SK-N-SH treated with all-trans-retinoic acid at 6 μM for 48 hours (cell line): ENCODE measurements at regions not wholly inside any gene's neighbourhood (a gene's known extent, or its start where the extent isn't known, plus 50 kb on each side); places are given as distances from the start of the nearest gene placed in this dataset.

Experiments
- ATAC-seq: fragments of 200-7000 bp; cut with Tn5 transposase; 3 replicates; pipeline ENCODE4 v1.9.1; 2020; ENCODE audit warnings: mild to moderate bottlenecking, moderate library complexity
- ARNTL ChIP-seq: fragments of 450-650 bp; formaldehyde crosslinking; IDR thresholded peaks from 2 replicates; pipeline ENCODE4 v1.5.0; 2020; ENCODE audit warnings: low read depth, mild to moderate bottlenecking, moderate library complexity, borderline replicate concordance
- BACH2 ChIP-seq: fragments of 250-450 bp; sonication (Bioruptor Pico); IDR thresholded peaks from 2 replicates; pipeline ENCODE4 v1.9.0; 2021; ENCODE audit warnings: mild to moderate bottlenecking, borderline replicate concordance
- CSDC2 ChIP-seq: fragments of 250-450 bp; sonication (Bioruptor Pico); IDR thresholded peaks from 2 replicates; pipeline ENCODE4 v1.5.0; 2020; ENCODE audit warnings: mild to moderate bottlenecking, moderate library complexity
- ESRRG ChIP-seq: fragments of 250-450 bp; sonication (Bioruptor Pico); IDR thresholded peaks from 2 replicates; pipeline ENCODE4 v1.6.1; 2021; ENCODE audit warnings: mild to moderate bottlenecking
- GLIS3 ChIP-seq: fragments of 250-450 bp; sonication (Bioruptor Pico); IDR thresholded peaks from 2 replicates; pipeline ENCODE4 v1.5.0; 2020; ENCODE audit warnings: mild to moderate bottlenecking, moderate library complexity
- ISL1 ChIP-seq: fragments of 250-450 bp; sonication (Bioruptor Pico); IDR thresholded peaks from 2 replicates; pipeline ENCODE4 v2.1.2; 2022; ENCODE audit warnings: mild to moderate bottlenecking, moderate library complexity
- OSR1 ChIP-seq: fragments of 250-450 bp; sonication (Bioruptor Pico); IDR thresholded peaks from 2 replicates; pipeline ENCODE4 v1.8.0; 2022; ENCODE audit warnings: moderate library complexity, mild to moderate bottlenecking, inconsistent platforms
- RARB ChIP-seq: fragments of 250-450 bp; sonication (Bioruptor Pico); IDR thresholded peaks from 2 replicates; pipeline ENCODE4 v1.8.0; 2021; ENCODE audit warnings: mild to moderate bottlenecking, moderate library complexity
- TCF4 ChIP-seq: fragments of 250-450 bp; sonication (Bioruptor Pico); IDR thresholded peaks from 2 replicates; pipeline ENCODE4 v1.8.0; 2021; ENCODE audit warnings: mild to moderate bottlenecking, moderate library complexity, borderline replicate concordance
- TOX ChIP-seq: fragments of 250-450 bp; sonication (Bioruptor Pico); IDR thresholded peaks from 2 replicates; pipeline ENCODE4 v1.8.0; 2021; ENCODE audit warnings: mild to moderate bottlenecking, moderate library complexity, borderline replicate concordance
- ZC3H10 ChIP-seq: fragments of 250-450 bp; sonication (Bioruptor Pico); IDR thresholded peaks from 2 replicates; pipeline ENCODE4 v1.5.1; 2021; ENCODE audit warnings: mild to moderate bottlenecking, moderate library complexity
- ZFP3 ChIP-seq: fragments of 250-450 bp; sonication (Bioruptor Pico); IDR thresholded peaks from 2 replicates; pipeline ENCODE4 v1.5.0; 2020; ENCODE audit warnings: mild to moderate bottlenecking, moderate library complexity
- ZFP30 ChIP-seq: fragments of 450-650 bp; formaldehyde crosslinking; IDR thresholded peaks from 2 replicates; pipeline ENCODE4 v1.5.0; 2022; ENCODE audit warnings: mild to moderate bottlenecking, moderate library complexity
- ZNF565 ChIP-seq: fragments of 450-650 bp; formaldehyde crosslinking; conservative IDR thresholded peaks from 2 replicates; pipeline ENCODE4 v1.5.0; 2020; ENCODE audit warnings: low read depth, mild to moderate bottlenecking, moderate library complexity
- ZNF70 ChIP-seq: fragments of 450-650 bp; formaldehyde crosslinking; IDR thresholded peaks from 2 replicates; pipeline ENCODE4 v1.5.0; 2020; ENCODE audit warnings: mild to moderate bottlenecking, moderate library complexity
- ZNF8 ChIP-seq: fragments of 450-650 bp; formaldehyde crosslinking; IDR thresholded peaks from 2 replicates; pipeline ENCODE4 v1.5.0; 2020; ENCODE audit warnings: mild to moderate bottlenecking, moderate library complexity
- TF ChIP-seq, protein P1 (sequence below): fragments of 250-450 bp; sonication (Bioruptor Pico); IDR thresholded peaks from 2 replicates; pipeline ENCODE4 v1.5.1; 2021; ENCODE audit warnings: mild to moderate bottlenecking, moderate library complexity
- TF ChIP-seq, protein P2 (sequence below): fragments of 250-450 bp; sonication (Bioruptor Pico); IDR thresholded peaks from 2 replicates; pipeline ENCODE4 v1.5.1; 2020; ENCODE audit warnings: low read depth, mild to moderate bottlenecking, moderate library complexity
- TF ChIP-seq, protein P3 (sequence below): fragments of 250-450 bp; sonication (Bioruptor Pico); IDR thresholded peaks from 2 replicates; pipeline ENCODE4 v1.5.0; 2020; ENCODE audit warnings: mild to moderate bottlenecking, moderate library complexity
- TF ChIP-seq, protein P4 (sequence below): fragments of 250-450 bp; sonication (Bioruptor Pico); IDR thresholded peaks from 2 replicates; pipeline ENCODE4 v1.8.0; 2021; ENCODE audit warnings: low read depth, mild to moderate bottlenecking, moderate library complexity, borderline replicate concordance
- TF ChIP-seq, protein P5 (sequence below): fragments of 250-450 bp; sonication (Bioruptor Pico); IDR thresholded peaks from 2 replicates; pipeline ENCODE4 v1.8.0; 2020; ENCODE audit warnings: mild to moderate bottlenecking, moderate library complexity, borderline replicate concordance

DNA sequence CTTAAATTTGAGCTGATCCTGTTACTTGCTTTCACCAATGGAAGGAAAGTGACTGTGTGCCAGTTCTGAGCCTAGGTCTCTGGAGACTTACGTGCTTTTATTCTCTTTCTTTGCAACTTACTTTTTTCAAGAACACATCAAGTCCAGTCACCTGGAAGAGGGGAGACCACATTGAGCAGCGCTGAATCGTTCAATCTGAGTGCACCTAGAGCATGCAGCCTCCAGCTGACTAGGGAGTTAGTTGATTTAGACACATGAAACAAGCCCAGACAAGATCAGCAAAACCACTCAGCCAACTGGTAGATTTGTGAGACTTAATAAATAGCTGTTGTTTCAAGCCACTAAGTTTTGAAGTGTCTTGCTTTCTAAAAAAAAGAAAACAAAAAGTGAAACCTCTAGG, 1014.8 kb upstream of the FBXO33 start:
- TF ChIP-seq ZNF70 (no peak), BACH2 (no peak), ZC3H10 (CRISPR knock-in tag) (no peak), ARNTL (CRISPR knock-in tag) (no peak), ESRRG (CRISPR knock-in tag) (no peak), ZFP3 (CRISPR knock-in tag) (no peak), ZNF8 (CRISPR knock-in tag) (no peak), RARB (CRISPR knock-in tag) (no peak), ISL1 (CRISPR knock-in tag) (no peak), TOX (CRISPR knock-in tag) (no peak), ZFP30 (no peak), OSR1 (CRISPR knock-in tag) (no peak), TCF4 (no peak), ZNF565 (no peak), CSDC2 (CRISPR knock-in tag) (no peak)
- TF ChIP-seq, protein P1, sequence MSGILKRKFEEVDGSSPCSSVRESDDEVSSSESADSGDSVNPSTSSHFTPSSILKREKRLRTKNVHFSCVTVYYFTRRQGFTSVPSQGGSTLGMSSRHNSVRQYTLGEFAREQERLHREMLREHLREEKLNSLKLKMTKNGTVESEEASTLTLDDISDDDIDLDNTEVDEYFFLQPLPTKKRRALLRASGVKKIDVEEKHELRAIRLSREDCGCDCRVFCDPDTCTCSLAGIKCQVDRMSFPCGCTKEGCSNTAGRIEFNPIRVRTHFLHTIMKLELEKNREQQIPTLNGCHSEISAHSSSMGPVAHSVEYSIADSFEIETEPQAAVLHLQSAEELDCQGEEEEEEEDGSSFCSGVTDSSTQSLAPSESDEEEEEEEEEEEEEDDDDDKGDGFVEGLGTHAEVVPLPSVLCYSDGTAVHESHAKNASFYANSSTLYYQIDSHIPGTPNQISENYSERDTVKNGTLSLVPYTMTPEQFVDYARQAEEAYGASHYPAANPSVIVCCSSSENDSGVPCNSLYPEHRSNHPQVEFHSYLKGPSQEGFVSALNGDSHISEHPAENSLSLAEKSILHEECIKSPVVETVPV (CRISPR knock-in tag), result no peak
- TF ChIP-seq, protein P2, sequence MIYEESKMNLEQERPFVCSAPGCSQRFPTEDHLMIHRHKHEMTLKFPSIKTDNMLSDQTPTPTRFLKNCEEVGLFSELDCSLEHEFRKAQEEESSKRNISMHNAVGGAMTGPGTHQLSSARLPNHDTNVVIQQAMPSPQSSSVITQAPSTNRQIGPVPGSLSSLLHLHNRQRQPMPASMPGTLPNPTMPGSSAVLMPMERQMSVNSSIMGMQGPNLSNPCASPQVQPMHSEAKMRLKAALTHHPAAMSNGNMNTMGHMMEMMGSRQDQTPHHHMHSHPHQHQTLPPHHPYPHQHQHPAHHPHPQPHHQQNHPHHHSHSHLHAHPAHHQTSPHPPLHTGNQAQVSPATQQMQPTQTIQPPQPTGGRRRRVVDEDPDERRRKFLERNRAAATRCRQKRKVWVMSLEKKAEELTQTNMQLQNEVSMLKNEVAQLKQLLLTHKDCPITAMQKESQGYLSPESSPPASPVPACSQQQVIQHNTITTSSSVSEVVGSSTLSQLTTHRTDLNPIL (CRISPR knock-in tag), result no peak
- TF ChIP-seq, protein P3, sequence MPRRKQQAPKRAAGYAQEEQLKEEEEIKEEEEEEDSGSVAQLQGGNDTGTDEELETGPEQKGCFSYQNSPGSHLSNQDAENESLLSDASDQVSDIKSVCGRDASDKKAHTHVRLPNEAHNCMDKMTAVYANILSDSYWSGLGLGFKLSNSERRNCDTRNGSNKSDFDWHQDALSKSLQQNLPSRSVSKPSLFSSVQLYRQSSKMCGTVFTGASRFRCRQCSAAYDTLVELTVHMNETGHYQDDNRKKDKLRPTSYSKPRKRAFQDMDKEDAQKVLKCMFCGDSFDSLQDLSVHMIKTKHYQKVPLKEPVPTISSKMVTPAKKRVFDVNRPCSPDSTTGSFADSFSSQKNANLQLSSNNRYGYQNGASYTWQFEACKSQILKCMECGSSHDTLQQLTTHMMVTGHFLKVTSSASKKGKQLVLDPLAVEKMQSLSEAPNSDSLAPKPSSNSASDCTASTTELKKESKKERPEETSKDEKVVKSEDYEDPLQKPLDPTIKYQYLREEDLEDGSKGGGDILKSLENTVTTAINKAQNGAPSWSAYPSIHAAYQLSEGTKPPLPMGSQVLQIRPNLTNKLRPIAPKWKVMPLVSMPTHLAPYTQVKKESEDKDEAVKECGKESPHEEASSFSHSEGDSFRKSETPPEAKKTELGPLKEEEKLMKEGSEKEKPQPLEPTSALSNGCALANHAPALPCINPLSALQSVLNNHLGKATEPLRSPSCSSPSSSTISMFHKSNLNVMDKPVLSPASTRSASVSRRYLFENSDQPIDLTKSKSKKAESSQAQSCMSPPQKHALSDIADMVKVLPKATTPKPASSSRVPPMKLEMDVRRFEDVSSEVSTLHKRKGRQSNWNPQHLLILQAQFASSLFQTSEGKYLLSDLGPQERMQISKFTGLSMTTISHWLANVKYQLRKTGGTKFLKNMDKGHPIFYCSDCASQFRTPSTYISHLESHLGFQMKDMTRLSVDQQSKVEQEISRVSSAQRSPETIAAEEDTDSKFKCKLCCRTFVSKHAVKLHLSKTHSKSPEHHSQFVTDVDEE, result no peak
- TF ChIP-seq, protein P4, sequence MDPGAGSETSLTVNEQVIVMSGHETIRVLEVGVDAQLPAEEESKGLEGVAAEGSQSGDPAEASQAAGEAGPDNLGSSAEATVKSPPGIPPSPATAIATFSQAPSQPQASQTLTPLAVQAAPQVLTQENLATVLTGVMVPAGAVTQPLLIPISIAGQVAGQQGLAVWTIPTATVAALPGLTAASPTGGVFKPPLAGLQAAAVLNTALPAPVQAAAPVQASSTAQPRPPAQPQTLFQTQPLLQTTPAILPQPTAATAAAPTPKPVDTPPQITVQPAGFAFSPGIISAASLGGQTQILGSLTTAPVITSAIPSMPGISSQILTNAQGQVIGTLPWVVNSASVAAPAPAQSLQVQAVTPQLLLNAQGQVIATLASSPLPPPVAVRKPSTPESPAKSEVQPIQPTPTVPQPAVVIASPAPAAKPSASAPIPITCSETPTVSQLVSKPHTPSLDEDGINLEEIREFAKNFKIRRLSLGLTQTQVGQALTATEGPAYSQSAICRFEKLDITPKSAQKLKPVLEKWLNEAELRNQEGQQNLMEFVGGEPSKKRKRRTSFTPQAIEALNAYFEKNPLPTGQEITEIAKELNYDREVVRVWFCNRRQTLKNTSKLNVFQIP (CRISPR knock-in tag), result no peak
- TF ChIP-seq, protein P5, sequence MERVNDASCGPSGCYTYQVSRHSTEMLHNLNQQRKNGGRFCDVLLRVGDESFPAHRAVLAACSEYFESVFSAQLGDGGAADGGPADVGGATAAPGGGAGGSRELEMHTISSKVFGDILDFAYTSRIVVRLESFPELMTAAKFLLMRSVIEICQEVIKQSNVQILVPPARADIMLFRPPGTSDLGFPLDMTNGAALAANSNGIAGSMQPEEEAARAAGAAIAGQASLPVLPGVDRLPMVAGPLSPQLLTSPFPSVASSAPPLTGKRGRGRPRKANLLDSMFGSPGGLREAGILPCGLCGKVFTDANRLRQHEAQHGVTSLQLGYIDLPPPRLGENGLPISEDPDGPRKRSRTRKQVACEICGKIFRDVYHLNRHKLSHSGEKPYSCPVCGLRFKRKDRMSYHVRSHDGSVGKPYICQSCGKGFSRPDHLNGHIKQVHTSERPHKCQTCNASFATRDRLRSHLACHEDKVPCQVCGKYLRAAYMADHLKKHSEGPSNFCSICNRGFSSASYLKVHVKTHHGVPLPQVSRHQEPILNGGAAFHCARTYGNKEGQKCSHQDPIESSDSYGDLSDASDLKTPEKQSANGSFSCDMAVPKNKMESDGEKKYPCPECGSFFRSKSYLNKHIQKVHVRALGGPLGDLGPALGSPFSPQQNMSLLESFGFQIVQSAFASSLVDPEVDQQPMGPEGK, result no peak
- TF ChIP-seq, all 23 proteins: peak for 0
- no peak for ATAC-seq

DNA sequence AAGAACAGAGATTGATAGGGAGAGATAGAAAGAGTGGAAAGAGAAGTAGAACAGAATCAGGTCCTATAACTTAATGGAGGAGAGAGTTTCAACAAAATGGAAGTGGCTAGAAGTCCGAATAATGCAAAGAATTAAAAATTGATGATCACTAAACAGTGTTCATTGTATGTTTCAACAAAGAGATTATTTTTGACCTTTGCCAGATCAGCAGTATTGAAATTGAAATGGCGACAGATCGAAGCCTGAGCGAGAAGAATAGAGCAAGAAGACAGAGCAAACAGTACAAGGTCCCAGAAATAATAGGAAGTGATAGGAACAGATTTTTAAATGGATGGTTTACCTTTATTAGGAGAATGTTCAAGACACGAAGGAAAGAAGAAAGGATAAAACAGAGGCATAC, 1012.8 kb upstream of the FBXO33 start:
- no peak for ATAC-seq
- TF ChIP-seq, protein P3, result no peak
- TF ChIP-seq ISL1 (CRISPR knock-in tag) (no peak), ARNTL (CRISPR knock-in tag) (no peak), GLIS3 (CRISPR knock-in tag) (no peak), TCF4 (no peak), BACH2 (no peak), ZNF565 (no peak), ZC3H10 (CRISPR knock-in tag) (no peak), ZNF8 (CRISPR knock-in tag) (no peak)
- TF ChIP-seq, protein P2 (CRISPR knock-in tag), result no peak
